Astrocyte (in vitro differentiated cells and primary cell): ENCODE measurements at regions not wholly inside any gene's neighbourhood (a gene's known extent, or its start where the extent isn't known, plus 50 kb on each side); places are given as distances from the start of the nearest gene placed in this dataset.

Experiments used
- DNase-seq: peaks from one replicate; pipeline ENCODE4 v3.0.0-alpha.2; 2010; ENCODE audit warnings: low read depth
- FAIRE-seq: peaks from 2 replicates; lab custom pipeline; 2011; peaks lifted over from hg19 to GRCh38; lab: Jason Lieb, UNC
- H2AFZ ChIP-seq: 2 replicates; pipeline ENCODE4 v1.6.0; 2012; ENCODE audit warnings: low read depth, low read length, inconsistent platforms
- H3K27ac ChIP-seq: 2 replicates; pipeline ENCODE4 v1.5.1; 2011; ENCODE audit warnings: low read depth, low read length, inconsistent platforms
- H3K27me3 ChIP-seq: 2 replicates; pipeline ENCODE4 v1.6.0; 2011; ENCODE audit warnings: low read length, inconsistent platforms; ENCODE audit not compliant: insufficient read depth
- H3K36me3 ChIP-seq: 2 replicates; pipeline ENCODE4 v1.5.1; 2011; ENCODE audit warnings: low read length, inconsistent platforms; ENCODE audit not compliant: insufficient read depth
- H3K4me1 ChIP-seq: 2 replicates; pipeline ENCODE4 v1.5.1; 2011; ENCODE audit warnings: low read length, inconsistent platforms; ENCODE audit not compliant: insufficient read depth
- H3K4me2 ChIP-seq: 2 replicates; pipeline ENCODE4 v1.6.0; 2012; ENCODE audit warnings: low read length, inconsistent platforms
- H3K4me3 ChIP-seq: 2 replicates; pipeline ENCODE4 v1.5.1; 2011; ENCODE audit warnings: low read depth, mild to moderate bottlenecking, low read length, inconsistent platforms; ENCODE audit not compliant: insufficient read depth
- H3K79me2 ChIP-seq: 2 replicates; pipeline ENCODE4 v1.6.0; 2012; ENCODE audit warnings: mild to moderate bottlenecking, low read length, inconsistent platforms; ENCODE audit not compliant: insufficient read depth
- H3K9ac ChIP-seq: 2 replicates; pipeline ENCODE4 v1.6.0; 2012; ENCODE audit warnings: mild to moderate bottlenecking, low read length, inconsistent platforms
- H3K9me3 ChIP-seq: 2 replicates; pipeline ENCODE4 v1.5.1; 2012; ENCODE audit warnings: low read depth, mild to moderate bottlenecking, low read length, inconsistent platforms; ENCODE audit not compliant: insufficient read depth
- H4K20me1 ChIP-seq: 2 replicates; pipeline ENCODE4 v1.6.0; 2012; ENCODE audit warnings: low read length, inconsistent platforms; ENCODE audit not compliant: insufficient read depth
- H3K27ac Mint-ChIP-seq: one replicate; pipeline ENCODE4 v1.8.0; 2021; ENCODE audit warnings: mild to moderate bottlenecking, mixed read lengths; ENCODE audit not compliant: unreplicated experiment
- H3K27me3 Mint-ChIP-seq: one replicate; pipeline ENCODE4 v1.8.0; 2021; ENCODE audit warnings: low read depth, mixed read lengths; ENCODE audit not compliant: unreplicated experiment
- H3K36me3 Mint-ChIP-seq: one replicate; pipeline ENCODE4 v1.8.0; 2021; ENCODE audit warnings: low read depth, mixed read lengths; ENCODE audit not compliant: unreplicated experiment
- H3K4me1 Mint-ChIP-seq: one replicate; pipeline ENCODE4 v1.8.0; 2021; ENCODE audit warnings: low read depth, mixed read lengths; ENCODE audit not compliant: unreplicated experiment
- H3K4me3 Mint-ChIP-seq: one replicate; pipeline ENCODE4 v1.8.0; 2021; ENCODE audit warnings: mild to moderate bottlenecking, moderate library complexity, mixed read lengths; ENCODE audit not compliant: unreplicated experiment
- H3K9me3 Mint-ChIP-seq: one replicate; pipeline ENCODE4 v1.8.0; 2021; ENCODE audit warnings: mild to moderate bottlenecking, mixed read lengths; ENCODE audit not compliant: unreplicated experiment
- EZH2 ChIP-seq: IDR thresholded peaks from 2 replicates; pipeline ENCODE4 v1.6.1; 2012; ENCODE audit warnings: mild to moderate bottlenecking, low read length, inconsistent platforms; ENCODE audit not compliant: insufficient read depth
- TF ChIP-seq, protein P1 (sequence below): IDR thresholded peaks from 2 replicates; pipeline ENCODE4 v1.5.1; 2011; ENCODE audit warnings: low read depth, mild to moderate bottlenecking, inconsistent platforms, low read length, moderate library complexity; ENCODE audit not compliant: insufficient read depth

DNA sequence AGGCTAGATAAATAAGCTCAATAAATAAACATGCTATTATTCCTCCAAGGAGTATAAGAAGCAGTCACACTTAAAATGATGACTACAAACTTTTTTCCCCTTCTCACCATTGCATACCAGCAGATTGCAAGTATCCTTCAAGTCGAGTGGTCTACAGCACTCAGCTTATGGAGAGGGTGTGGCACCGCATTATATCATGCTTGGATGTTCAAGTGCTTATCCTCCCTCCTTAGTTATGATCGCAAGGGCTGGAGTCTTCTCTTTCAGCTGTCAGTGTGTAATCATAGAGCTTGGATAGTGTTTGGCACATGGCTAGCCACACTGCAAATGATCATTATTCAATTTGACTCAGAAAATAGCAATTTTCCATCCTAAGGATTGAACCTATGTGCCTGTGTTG lies 124.0 kb downstream of the CARTPT start:
- H3K36me3 Mint-ChIP-seq, result no peaks in the 10 kb centered on the region
- Histone ChIP-seq H4K20me1 (no peaks in the 10 kb centered on the region), H3K4me3 (no peak overlapping the region), H3K9me3 (no peaks in the 10 kb centered on the region), H2AFZ (no peak overlapping the region), H3K27me3 (no peaks in the 10 kb centered on the region), H3K27ac (no peak overlapping the region), H3K4me1 (no peaks in the 10 kb centered on the region), H3K36me3 (no peaks in the 10 kb centered on the region), H3K9ac (no peak overlapping the region), H3K4me2 (no peak overlapping the region), H3K79me2 (no peaks in the 10 kb centered on the region)
- H3K27me3 Mint-ChIP-seq, result no peaks in the 10 kb centered on the region
- FAIRE-seq (no peak), DNase-seq (no peak)
- H3K27ac Mint-ChIP-seq, result no peak overlapping the region
- TF ChIP-seq EZH2, result no peak
- TF ChIP-seq, protein P1, sequence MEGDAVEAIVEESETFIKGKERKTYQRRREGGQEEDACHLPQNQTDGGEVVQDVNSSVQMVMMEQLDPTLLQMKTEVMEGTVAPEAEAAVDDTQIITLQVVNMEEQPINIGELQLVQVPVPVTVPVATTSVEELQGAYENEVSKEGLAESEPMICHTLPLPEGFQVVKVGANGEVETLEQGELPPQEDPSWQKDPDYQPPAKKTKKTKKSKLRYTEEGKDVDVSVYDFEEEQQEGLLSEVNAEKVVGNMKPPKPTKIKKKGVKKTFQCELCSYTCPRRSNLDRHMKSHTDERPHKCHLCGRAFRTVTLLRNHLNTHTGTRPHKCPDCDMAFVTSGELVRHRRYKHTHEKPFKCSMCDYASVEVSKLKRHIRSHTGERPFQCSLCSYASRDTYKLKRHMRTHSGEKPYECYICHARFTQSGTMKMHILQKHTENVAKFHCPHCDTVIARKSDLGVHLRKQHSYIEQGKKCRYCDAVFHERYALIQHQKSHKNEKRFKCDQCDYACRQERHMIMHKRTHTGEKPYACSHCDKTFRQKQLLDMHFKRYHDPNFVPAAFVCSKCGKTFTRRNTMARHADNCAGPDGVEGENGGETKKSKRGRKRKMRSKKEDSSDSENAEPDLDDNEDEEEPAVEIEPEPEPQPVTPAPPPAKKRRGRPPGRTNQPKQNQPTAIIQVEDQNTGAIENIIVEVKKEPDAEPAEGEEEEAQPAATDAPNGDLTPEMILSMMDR, result no peak
- no peak overlapping the region for H3K4me3 Mint-ChIP-seq
- H3K4me1 Mint-ChIP-seq, result no peaks in the 10 kb centered on the region
- peaks cover 16% of the 10 kb centered on the region for H3K9me3 Mint-ChIP-seq

DNA sequence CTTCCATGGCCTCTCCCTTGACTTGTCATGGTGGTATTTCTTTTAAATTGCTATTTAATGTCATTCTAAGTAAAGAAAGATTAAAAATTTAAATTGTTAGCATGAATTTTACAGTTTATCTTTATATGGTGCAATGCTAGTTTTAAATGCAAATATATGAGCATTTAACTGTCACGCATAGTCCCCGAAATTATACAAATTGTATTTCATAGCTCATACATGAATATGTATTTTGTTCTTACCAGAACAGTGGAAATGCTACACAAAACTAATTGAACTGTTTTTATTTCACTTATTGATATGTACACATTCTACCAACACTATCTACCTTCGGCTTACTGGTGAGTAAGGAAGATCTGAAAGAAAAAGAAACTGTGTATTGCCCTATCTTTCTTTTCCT lies 125.8 kb downstream of the CARTPT start:
- H3K9me3 Mint-ChIP-seq, result peaks cover 23% of the 10 kb centered on the region
- TF ChIP-seq, protein P1, result no peak
- TF ChIP-seq EZH2, result no peak
- Histone ChIP-seq H3K4me1 (no peaks in the 10 kb centered on the region), H3K4me3 (no peak overlapping the region), H3K9ac (no peak overlapping the region), H3K36me3 (no peaks in the 10 kb centered on the region), H3K9me3 (peaks cover 5% of the 10 kb centered on the region), H4K20me1 (no peaks in the 10 kb centered on the region), H3K27me3 (no peaks in the 10 kb centered on the region), H3K79me2 (no peaks in the 10 kb centered on the region), H2AFZ (no peak overlapping the region), H3K4me2 (no peak overlapping the region), H3K27ac (no peak overlapping the region)
- H3K4me3 Mint-ChIP-seq, result no peak overlapping the region
- H3K27ac Mint-ChIP-seq, result no peak overlapping the region
- DNase-seq (no peak), FAIRE-seq (no peak)
- H3K36me3 Mint-ChIP-seq, result no peaks in the 10 kb centered on the region
- H3K27me3 Mint-ChIP-seq, result no peaks in the 10 kb centered on the region
- no peaks in the 10 kb centered on the region for H3K4me1 Mint-ChIP-seq

DNA sequence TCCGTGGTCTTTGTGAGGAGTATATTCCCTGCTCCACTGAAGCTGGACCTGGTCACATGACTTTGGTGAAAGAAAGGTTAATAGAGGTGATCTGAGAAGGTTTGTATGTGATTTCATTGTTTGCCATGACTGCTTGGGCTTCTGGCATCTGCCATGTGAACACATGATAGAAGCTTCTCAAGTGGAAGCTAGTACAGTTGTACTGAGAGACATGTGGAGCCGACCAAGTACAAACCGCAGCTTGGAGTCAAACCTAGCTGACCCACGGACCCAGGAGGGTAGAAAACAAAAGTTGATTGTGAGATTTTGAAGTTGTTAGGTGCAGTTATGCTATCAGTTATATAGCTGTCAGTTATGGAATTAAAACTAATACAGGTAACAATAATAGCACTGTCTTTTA lies 140.4 kb downstream of the CARTPT start:
- FAIRE-seq (no peak), DNase-seq (no peak)
- no peak overlapping the region for H3K4me3 ChIP-seq
- H4K20me1 ChIP-seq, result no peaks in the 10 kb centered on the region
- Mint-ChIP-seq H3K4me1 (no peaks in the 10 kb centered on the region), H3K9me3 (peaks cover 11% of the 10 kb centered on the region), H3K36me3 (no peaks in the 10 kb centered on the region), H3K27me3 (peaks cover 13% of the 10 kb centered on the region), H3K4me3 (no peak overlapping the region), H3K27ac (no peak overlapping the region)
- H3K79me2 ChIP-seq, result no peaks in the 10 kb centered on the region
- no peak for TF ChIP-seq EZH2
- TF ChIP-seq, protein P1, result no peak
- no peak overlapping the region for H3K4me2 ChIP-seq
- no peak overlapping the region for H2AFZ ChIP-seq
- H3K27ac ChIP-seq, result no peak overlapping the region
- no peaks in the 10 kb centered on the region for H3K4me1 ChIP-seq
- H3K9ac ChIP-seq, result no peak overlapping the region
- H3K9me3 ChIP-seq, result no peaks in the 10 kb centered on the region
- H3K27me3 ChIP-seq, result peaks cover 2% of the 10 kb centered on the region
- H3K36me3 ChIP-seq, result no peaks in the 10 kb centered on the region
